GM23338 (cell line): ENCODE measurements at regions not wholly inside any gene's neighbourhood (a gene's known extent, or its start where the extent isn't known, plus 50 kb on each side); places are given as distances from the start of the nearest gene placed in this dataset.

Source experiments
- CREB1 ChIP-seq: fragments of 250-450 bp; sonication (Bioruptor Pico); IDR thresholded peaks from 2 replicates; pipeline ENCODE4 v1.5.0; 2020; ENCODE audit warnings: low read depth, mild to moderate bottlenecking, moderate library complexity
- CTCF ChIP-seq, 2 experiments: fragments of 200-600 bp in 1 of 2; sonication (generic) in 1 of 2; conservative IDR thresholded peaks; 2 replicates each; pipeline versions ENCODE4 v1.5.1 to v1.6.1; 2016 to 2017; ENCODE audit warnings: antibody characterized with exemption in 2 of 2, low read depth in 2 of 2, mild to moderate bottlenecking in 2 of 2, moderate library complexity in 1 of 2
- ETS1 ChIP-seq: IDR thresholded peaks from 2 replicates; pipeline ENCODE4 v1.6.1; 2016; ENCODE audit warnings: antibody characterized with exemption
- EZH2 ChIP-seq: fragments of 200-600 bp; sonication (generic); IDR thresholded peaks from one replicate; pipeline ENCODE4 v1.8.0; 2017; ENCODE audit warnings: antibody characterized with exemption, mild to moderate bottlenecking, low read depth; ENCODE audit not compliant: unreplicated experiment
- EZH2phosphoT487 ChIP-seq: fragments of 200-600 bp; sonication (generic); IDR thresholded peaks from one replicate; pipeline ENCODE4 v1.8.1; 2018; ENCODE audit warnings: antibody characterized with exemption; ENCODE audit not compliant: unreplicated experiment
- JUNB ChIP-seq: IDR thresholded peaks from one replicate; pipeline ENCODE4 v1.6.1; 2016; ENCODE audit warnings: antibody characterized with exemption; ENCODE audit not compliant: unreplicated experiment
- NANOG ChIP-seq: IDR thresholded peaks from 2 replicates; pipeline ENCODE4 v1.6.1; 2016; ENCODE audit warnings: antibody characterized with exemption, borderline replicate concordance
- POLR2AphosphoS5 ChIP-seq: IDR thresholded peaks from 2 replicates; pipeline ENCODE4 v1.6.1; 2016; ENCODE audit warnings: antibody characterized with exemption, low read depth
- REST ChIP-seq: IDR thresholded peaks from one replicate; pipeline ENCODE4 v1.6.1; 2018; ENCODE audit warnings: antibody characterized with exemption; ENCODE audit not compliant: unreplicated experiment
- ZNF331 ChIP-seq: fragments of 250-450 bp; sonication (Bioruptor Pico); IDR thresholded peaks from 2 replicates; pipeline ENCODE4 v1.5.0; 2020; ENCODE audit warnings: low read depth, mild to moderate bottlenecking, moderate library complexity
- ZNF462 ChIP-seq: fragments of 250-450 bp; sonication (Bioruptor Pico); IDR thresholded peaks from 2 replicates; pipeline ENCODE4 v1.5.0; 2020; ENCODE audit warnings: mild to moderate bottlenecking, moderate library complexity

- no peak for TF ChIP-seq CTCF (conservative IDR thresholded peaks at IDR 0.05; ENCODE audit: low read depth in 2 of 2)
- TF ChIP-seq EZH2 = no peak
- no peak for TF ChIP-seq CREB1 (CRISPR knock-in tag)
- no peak for TF ChIP-seq REST
- TF ChIP-seq JUNB = no peak
- no peak for TF ChIP-seq POLR2AphosphoS5
- no peak for TF ChIP-seq EZH2phosphoT487
- no peak for TF ChIP-seq ETS1
- no peak for TF ChIP-seq ZNF462
- no peak for TF ChIP-seq NANOG
- no peak for TF ChIP-seq ZNF331
Measured at GRCh38 chr6:11855743-11856142, 77.1 kb upstream of the ADTRP start.
